ENCODE measurements at regions not wholly inside any gene's neighbourhood (a gene's known extent, or its start where the extent isn't known, plus 50 kb on each side); places are given as distances from the start of the nearest gene placed in this dataset.

DNA sequence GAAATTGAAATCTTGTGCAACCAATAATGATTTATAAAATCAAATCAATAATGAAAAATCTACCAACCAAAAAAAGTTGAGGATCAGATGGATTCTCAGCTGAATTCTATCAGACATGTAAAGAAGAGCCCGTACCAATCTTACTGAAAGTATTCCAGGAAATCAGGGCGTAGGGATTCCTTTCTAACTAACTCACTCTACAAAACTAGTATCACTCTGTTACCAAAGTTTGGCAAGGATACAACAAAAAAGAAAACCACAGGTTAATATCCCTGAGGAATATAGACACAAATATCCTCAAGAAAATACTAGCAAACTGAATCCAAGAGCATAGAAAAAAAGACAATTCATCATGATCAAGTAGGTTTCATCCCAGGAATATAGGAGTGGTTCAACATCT lies 52.8 kb upstream of the ADGRL4 start:
- no peak overlapping the region for H3K4me3 ChIP-seq
- intact Hi-C loops (cut with DNase I) = no loop called here
- no peak for DNase-seq
- WGBS, 2 donors = 89 to 90% methylated on average over 2 of the region's 2 CpGs
- no peak for TF ChIP-seq EP300 (IDR thresholded peaks at IDR 0.05)
- no peak for TF ChIP-seq POLR2AphosphoS5 (IDR thresholded peaks at IDR 0.05)
- no peak for TF ChIP-seq POLR2A (IDR thresholded peaks at IDR 0.05)
- TF ChIP-seq, protein P1, sequence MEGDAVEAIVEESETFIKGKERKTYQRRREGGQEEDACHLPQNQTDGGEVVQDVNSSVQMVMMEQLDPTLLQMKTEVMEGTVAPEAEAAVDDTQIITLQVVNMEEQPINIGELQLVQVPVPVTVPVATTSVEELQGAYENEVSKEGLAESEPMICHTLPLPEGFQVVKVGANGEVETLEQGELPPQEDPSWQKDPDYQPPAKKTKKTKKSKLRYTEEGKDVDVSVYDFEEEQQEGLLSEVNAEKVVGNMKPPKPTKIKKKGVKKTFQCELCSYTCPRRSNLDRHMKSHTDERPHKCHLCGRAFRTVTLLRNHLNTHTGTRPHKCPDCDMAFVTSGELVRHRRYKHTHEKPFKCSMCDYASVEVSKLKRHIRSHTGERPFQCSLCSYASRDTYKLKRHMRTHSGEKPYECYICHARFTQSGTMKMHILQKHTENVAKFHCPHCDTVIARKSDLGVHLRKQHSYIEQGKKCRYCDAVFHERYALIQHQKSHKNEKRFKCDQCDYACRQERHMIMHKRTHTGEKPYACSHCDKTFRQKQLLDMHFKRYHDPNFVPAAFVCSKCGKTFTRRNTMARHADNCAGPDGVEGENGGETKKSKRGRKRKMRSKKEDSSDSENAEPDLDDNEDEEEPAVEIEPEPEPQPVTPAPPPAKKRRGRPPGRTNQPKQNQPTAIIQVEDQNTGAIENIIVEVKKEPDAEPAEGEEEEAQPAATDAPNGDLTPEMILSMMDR (IDR thresholded peaks at IDR 0.05) = no peak
- H3K9me3 ChIP-seq = peaks cover 0 to 9% (median 0%) of the 10 kb centered on the region in 4 donors
- H3K4me1 ChIP-seq = no peaks in the 10 kb centered on the region
- no peaks in the 10 kb centered on the region for H3K36me3 ChIP-seq
- no peak overlapping the region for H3K27ac ChIP-seq
- no peaks in the 10 kb centered on the region for H3K27me3 ChIP-seq

Data from sigmoid colon (tissue), 6 donors.